Stimulated activated CD4-positive, alpha-beta T cell treated with anti-CD3 and anti-CD28 coated beads, Interleukin-1b, Interleukin-23, amount 100 ng/mL, for 24 hours (primary cell): ENCODE measurements at regions not wholly inside any gene's neighbourhood (a gene's known extent, or its start where the extent isn't known, plus 50 kb on each side); places are given as distances from the start of the nearest gene placed in this dataset.

ENCODE experiments used
- DNase-seq, 4 experiments: peaks; one replicate each; pipeline ENCODE4 v3.0.0-alpha.2; 2020; ENCODE audit warnings: low read depth in 4 of 4, low spot score in 1 of 4

GRCh38 chr2:100627330-100628300, 64.8 kb downstream of the PDCL3 start:
- no peak for DNase-seq

DNA sequence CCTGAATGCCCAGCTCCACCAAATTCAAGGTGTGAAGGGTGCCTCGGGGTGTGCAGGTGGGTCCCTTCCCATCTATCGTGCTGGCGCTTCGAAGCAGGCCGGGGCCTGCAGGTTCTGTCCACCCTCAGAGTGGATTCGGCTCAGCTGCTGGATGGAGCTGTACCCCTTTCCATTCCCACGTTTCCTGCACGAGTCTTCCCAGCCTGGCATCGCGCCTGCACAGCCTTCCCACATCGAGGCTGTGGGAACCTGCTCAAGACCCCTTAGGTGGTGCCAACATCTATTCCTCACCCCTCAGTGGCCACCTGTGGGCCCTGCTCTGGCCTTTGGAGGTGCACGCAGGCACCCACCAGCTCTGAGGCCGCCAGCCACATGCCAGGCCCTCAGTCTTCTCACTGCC, 65.7 kb downstream of the PDCL3 start:
- no peak for DNase-seq

GRCh38 chr2:100629309-100629708, 66.5 kb downstream of the PDCL3 start:
- DNase-seq = no peak

DNA sequence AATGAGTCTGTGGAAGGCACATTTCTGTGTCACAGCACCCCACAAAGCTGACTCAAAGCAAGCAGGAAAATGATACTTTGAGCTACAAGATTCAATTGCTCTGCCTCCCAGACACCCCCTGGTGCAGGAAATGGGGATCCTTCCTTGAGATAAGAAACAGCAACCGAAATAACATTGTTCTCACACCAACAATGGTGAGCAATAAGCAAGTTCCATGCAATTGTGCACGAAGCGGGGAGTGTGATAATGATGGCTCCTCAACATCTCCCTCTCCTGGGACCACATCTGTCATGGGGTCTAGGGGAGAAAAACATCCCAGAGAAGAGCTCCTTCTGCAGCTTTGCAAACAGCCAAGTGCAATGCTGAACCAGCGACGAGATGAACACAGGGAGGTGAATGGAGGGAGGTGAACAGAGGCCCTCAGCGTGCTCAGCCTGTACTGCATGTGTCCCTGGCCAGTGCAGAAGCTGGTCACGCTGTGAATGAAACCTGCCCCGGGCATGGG, 67.7 kb downstream of the PDCL3 start:
- no peak for DNase-seq

- DNase-seq = no peak
These were observed 69.2 kb downstream of the PDCL3 start for GRCh38 chr2:100632037-100632436.

DNA sequence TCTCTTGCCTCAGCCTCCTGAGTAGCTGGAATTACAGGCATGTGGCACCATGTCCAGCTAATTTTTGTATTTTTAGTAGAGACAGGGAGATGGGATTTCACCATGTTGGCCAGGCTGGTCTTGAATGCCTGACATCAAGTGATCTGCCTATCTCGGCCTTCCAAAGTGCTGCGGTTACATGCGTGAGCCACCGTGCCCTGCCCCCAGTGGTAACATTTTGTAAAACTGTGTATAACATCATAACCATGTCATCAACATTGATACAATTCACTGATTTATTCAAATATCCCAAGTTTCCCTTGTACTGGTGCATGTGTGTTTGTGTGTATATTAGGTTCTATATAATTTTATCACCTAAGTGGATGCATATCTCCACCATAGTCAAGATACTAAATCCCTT, 70.0 kb downstream of the PDCL3 start:
- no peak for DNase-seq

DNA sequence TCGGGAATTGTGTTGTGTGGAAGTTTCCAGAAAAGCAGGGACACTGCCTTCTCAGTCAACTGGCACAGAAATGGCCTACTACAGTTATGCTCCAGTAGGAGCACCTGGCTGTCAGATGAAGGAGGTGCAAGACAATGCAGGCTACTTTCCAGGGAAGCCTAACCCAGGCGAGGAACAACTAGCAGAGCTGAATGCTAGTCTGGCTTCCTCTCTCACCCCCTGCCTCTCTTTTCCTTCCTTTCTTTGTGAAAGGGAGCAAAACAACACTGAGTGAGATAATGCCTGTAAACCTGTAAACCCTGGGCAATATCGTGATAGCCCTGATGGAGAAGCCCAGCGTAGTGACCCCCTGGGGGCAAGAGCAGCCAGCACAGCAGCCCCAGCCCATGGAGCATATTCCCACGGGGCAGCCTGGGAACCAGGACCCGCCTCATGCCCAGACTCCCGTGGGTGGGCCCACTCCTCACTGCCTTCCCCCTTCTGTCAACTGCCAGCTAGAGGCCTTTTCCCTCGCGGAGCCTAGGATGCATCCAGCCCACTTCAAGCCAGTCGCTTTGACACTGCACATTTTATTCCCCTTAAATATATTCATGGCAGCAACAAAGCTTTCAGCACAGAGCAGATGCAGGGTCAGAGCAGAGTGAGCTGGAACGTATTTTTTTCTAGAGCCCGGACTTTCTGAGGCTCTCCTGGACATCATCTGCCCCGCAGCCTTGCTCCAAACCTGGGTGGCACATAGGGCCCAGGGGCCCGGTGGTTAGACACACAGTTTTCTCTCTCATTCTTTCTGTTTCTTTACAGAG, 77.0 kb downstream of the PDCL3 start:
- no peak for DNase-seq

GRCh38 chr2:100640431-100641124, 77.8 kb downstream of the PDCL3 start:
- DNase-seq = no peak

- no peak for DNase-seq
These were observed 78.3 kb downstream of the PDCL3 start for GRCh38 chr2:100641125-100641435.

DNA sequence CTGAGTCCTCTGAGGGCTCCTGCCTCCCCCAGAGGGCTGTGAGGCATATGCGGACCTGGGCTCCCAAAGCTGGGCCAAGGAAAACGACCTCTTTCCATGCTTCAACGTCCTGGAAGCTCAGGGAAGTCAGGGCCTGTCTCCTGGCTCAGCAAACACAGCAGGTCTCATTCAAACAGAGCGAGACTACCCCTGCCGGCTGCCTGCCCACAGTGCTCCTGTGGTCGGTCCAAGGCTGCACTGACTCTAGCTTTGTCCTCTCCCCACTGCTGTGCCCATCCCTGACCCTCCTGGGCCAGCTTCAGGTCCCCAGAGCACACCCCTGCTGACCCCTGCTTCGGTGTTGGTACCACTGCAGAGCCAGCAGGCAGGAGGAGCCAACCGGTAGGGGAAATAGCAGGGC, 79.6 kb downstream of the PDCL3 start:
- no peak for DNase-seq

- no peak for DNase-seq
These were observed 80.7 kb downstream of the PDCL3 start for GRCh38 chr2:100643467-100643866.

GRCh38 chr2:100643906-100644501, 81.2 kb downstream of the PDCL3 start:
- no peak for DNase-seq

DNA sequence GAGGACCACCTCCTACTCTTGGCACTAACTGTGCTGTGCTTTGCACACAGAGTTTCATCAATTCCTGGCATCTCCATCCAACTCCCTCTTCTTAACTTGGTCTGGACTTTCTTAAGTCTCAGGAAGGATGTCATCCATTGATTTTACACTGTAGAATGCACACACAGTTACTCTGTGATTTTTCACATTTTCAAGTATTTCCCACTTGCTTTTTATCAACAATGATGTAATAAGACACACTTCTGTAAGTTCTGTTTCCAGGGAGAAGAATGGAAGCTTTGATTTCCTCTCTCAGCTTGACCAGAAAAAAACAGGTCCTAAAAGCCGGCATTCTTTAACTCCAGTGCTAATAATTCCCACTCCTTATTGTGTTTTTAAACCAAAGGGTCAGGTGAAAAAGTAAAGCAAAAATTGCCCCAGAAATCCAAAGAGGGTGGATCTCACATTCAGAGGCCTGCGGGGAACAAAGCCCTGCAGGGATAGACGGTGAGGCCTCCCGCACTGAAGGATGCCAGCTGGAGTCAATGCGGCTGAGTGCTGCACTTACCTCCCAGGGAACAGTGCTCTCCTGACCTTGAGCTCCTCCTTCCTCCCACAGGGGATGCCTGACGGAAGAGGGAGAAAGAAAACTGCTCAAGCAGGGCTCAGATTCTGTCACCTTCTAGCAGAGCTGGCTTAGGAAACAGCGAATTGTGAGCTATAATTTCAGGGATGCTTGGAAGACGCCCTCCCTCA, 83.1 kb downstream of the PDCL3 start:
- no peak for DNase-seq

GRCh38 chr2:100647709-100648108, 84.9 kb downstream of the PDCL3 start:
- DNase-seq = no peak

DNA sequence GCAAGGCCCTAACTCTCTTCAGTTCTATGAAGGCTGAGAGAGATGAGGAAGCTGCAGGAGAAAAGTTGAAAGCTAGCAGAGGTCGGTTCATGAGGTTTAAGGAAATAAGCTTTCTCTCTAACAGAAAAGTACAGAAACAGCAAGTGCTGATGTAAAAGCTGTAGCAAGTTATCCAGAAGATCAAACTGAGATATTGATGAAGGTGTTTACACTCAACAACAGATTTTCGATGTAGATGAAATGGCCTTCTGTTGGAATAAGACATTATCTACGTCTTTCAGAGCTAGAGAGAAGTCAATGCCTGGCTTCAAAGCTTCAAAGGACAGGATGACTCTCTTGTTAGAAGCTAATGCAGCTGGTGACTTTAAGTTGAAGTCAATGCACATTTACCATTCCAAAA, 87.4 kb downstream of the PDCL3 start:
- DNase-seq = no peak

DNA sequence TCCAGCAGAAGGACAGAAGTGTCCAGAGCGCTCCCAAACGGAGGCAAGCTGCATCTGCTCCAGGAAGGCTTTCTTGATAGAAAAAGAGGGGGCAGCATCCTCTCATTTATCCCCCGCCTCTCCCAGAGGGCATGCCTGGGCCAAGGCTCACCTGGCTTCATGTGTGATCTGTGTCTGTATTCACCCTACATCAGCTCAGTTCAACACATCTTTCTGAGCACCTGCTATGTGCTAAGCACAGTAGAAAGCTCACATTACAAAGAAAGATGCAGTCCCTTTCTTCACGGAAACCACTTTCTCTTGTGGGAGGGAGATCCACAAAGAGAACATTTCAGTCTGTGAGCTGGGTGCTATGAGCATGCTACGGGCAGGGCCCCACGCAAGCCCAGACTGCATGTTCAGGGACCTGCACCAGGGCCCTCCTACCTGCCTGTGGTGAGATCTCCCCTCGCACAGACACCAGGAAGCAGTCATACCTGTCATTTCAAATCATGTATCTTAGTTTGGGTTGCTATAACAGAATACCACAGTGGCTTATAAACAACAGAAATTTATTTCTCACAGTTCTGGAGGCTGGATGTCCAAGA, 90.7 kb downstream of the PDCL3 start:
- DNase-seq = no peak

DNA sequence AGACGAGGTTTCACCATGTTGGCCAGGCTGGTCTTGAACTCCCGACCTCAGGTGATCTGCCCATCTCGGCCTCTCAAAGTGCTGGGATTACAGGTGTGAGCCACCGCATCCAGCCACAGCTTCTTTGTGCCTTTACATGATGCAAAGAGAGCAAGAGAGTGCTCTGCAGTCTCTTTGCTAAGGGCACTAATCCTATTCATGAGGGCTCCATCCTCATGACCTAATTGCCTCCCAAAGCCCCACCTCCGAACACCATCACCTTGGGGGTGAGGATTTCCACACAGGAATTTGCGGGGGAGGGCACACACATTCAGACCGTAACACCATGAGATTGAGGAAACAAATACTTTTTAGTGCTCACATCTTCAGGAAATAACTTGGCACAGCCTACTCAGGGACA, 91.8 kb downstream of the PDCL3 start:
- DNase-seq = no peak

GRCh38 chr2:100655446-100655845, 92.7 kb downstream of the PDCL3 start:
- no peak for DNase-seq

- no peak for DNase-seq
These were observed 93.2 kb downstream of the PDCL3 start for GRCh38 chr2:100655936-100656534.

DNA sequence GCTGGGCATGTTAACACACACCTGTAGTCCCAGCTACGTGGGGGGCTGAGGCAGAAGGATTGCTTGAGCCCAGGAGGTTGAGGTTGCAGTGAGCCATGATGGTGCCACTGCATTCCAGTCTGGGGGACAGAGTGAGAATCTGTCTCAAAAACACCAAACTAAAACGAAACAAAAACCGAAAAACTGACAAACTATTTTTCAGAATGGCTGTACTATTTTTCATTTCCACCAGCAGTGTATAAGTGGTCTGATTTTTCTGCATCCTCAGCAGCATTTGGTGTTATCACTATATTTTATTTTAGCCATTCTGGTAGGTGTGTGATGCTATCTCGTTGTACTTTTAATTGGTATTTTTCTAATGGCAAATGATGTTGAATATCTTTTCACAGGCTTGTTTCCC, 95.2 kb downstream of the PDCL3 start:
- no peak for DNase-seq
